ENCODE measurements at regions not wholly inside any gene's neighbourhood (a gene's known extent, or its start where the extent isn't known, plus 50 kb on each side); places are given as distances from the start of the nearest gene placed in this dataset.

DNA sequence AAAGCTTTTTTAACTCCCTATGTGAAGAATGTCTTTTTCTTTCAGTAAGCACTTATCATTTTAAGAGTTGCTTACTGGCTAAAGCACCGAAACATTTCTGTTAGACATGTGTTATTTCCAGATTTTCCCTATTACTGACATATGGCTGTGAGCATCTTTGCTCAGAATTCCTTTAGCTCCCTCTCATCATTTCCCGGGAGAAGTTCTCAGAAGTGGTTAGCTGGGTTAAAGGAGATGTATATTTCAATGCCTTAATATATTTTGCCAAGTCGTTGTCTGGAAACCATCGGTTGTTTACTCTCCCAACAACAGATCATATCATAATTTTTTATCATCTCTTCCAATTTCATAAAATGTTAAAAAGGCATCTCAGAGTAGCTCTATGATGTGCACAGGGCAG lies 396.5 kb downstream of the OCA2 start:
- intact Hi-C loops (cut with DNase I): no loop called here
- Histone ChIP-seq H3K4me1 (no peaks in the 10 kb centered on the region), H3K27ac (no peak overlapping the region), H3K9me3 (no peaks in the 10 kb centered on the region), H3K36me3 (no peaks in the 10 kb centered on the region), H3K4me3 (no peak overlapping the region), H3K27me3 (no peaks in the 10 kb centered on the region)
- TF ChIP-seq, protein P1, sequence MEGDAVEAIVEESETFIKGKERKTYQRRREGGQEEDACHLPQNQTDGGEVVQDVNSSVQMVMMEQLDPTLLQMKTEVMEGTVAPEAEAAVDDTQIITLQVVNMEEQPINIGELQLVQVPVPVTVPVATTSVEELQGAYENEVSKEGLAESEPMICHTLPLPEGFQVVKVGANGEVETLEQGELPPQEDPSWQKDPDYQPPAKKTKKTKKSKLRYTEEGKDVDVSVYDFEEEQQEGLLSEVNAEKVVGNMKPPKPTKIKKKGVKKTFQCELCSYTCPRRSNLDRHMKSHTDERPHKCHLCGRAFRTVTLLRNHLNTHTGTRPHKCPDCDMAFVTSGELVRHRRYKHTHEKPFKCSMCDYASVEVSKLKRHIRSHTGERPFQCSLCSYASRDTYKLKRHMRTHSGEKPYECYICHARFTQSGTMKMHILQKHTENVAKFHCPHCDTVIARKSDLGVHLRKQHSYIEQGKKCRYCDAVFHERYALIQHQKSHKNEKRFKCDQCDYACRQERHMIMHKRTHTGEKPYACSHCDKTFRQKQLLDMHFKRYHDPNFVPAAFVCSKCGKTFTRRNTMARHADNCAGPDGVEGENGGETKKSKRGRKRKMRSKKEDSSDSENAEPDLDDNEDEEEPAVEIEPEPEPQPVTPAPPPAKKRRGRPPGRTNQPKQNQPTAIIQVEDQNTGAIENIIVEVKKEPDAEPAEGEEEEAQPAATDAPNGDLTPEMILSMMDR (IDR thresholded peaks at IDR 0.05): no peak
- no peak for TF ChIP-seq POLR2A (IDR thresholded peaks at IDR 0.05)
- WGBS, 2 donors: 68 to 70% methylated on average over 4 of the region's 4 CpGs
- no peak for DNase-seq

DNA sequence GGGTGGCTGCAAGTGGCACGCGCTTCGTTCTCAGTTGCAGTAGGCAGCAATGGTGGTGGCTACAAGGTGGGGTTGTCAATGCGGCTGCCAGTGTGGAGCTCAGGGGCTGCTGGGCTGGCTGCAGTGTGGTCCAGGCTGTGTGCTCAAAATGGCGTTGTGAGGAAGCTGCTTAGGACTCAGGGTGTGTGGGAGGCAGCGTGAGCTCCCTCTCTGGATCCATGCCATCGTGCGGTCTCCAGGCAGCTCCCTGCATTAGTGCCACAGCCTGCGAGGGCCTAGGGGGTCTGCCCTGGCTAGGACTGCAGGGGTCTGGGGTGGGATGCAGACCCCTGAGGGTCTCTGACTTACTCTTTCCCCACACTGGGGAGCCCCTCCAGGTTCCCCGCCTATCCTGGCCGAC lies 397.2 kb downstream of the OCA2 start:
- Histone ChIP-seq H3K27ac (no peak overlapping the region), H3K9me3 (no peaks in the 10 kb centered on the region), H3K4me1 (no peaks in the 10 kb centered on the region), H3K27me3 (no peaks in the 10 kb centered on the region), H3K4me3 (no peak overlapping the region), H3K36me3 (no peaks in the 10 kb centered on the region)
- TF ChIP-seq POLR2A (IDR thresholded peaks at IDR 0.05): no peak
- TF ChIP-seq, protein P1 (IDR thresholded peaks at IDR 0.05): no peak
- 90 to 91% methylated on average over 2 to 4 of the region's 11 CpGs for WGBS, 2 donors
- no peak for DNase-seq
- intact Hi-C loops (cut with DNase I): no loop called here

DNA sequence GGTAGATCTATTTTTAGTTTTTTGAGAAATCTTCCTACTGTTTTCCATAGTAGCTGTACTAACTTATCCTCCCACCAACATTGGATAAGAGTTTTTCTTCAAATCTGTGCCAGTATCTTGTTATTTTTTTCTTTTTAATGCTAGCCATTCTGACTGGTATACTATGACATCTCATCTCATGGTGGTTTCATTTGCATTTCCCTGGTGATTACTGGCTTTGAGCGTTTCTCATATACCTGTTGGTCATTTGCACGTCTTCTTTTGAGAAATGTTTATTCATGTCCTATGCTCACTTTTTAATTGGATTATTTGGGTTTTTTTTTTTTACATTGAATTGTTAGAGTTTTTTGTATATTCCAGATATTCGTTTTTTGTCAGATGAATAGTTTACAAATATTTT lies 398.1 kb downstream of the OCA2 start:
- intact Hi-C loops (cut with DNase I): no loop called here
- Histone ChIP-seq H3K27me3 (no peaks in the 10 kb centered on the region), H3K9me3 (no peaks in the 10 kb centered on the region), H3K36me3 (no peaks in the 10 kb centered on the region), H3K27ac (no peak overlapping the region), H3K4me3 (no peak overlapping the region), H3K4me1 (no peaks in the 10 kb centered on the region)
- 70 to 73% methylated on average over 3 of the region's 3 CpGs for WGBS, 2 donors
- DNase-seq: no peak
- TF ChIP-seq, protein P1 (IDR thresholded peaks at IDR 0.05): no peak
- TF ChIP-seq POLR2A (IDR thresholded peaks at IDR 0.05): no peak

DNA sequence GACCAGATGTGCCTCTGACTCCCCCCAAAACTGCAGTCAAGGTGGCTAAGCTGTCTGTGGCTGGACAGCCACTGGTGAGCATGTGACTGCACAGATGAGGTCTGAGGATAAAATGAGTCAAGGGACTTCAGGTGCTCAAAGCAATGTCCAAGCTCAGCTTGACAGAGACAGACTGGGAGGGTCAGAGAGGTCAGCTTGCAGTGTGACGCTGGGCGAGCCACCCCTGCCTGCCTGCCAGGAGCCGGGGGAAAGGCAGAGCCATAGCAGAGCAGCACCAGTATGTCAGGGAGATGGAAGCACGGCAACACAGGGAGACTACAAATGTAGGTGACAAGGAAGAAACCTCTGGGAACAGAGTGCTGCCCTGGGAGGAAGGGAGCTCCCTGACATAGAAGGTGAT lies 399.4 kb downstream of the OCA2 start:
- no peak overlapping the region for H3K27ac ChIP-seq
- WGBS, 2 donors: 65 to 70% methylated on average over 4 of the region's 4 CpGs

DNA sequence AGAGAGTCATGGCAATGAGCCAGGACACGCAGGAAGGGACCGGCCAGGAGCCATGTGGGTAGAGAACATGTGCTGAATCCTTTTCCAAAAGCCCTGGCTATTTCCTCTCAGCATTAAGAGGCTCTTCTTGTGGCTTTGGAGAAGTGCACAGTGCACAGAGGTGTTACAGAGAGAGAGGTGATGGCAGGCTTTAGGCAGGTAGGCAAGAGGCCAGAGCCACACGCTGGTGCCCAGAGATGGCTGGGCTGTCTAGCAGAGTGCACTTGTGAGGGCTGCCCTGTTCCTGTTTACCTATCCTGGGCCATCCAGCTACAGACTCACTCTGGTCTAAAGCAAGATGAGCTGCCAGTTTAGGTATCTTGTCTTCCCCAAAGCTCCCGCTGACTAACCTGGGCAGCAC lies 402.6 kb downstream of the OCA2 start:
- no peak for DNase-seq
- intact Hi-C loops (cut with DNase I): no loop called here
- no peak overlapping the region for H3K27ac ChIP-seq
- no peaks in the 10 kb centered on the region for H3K36me3 ChIP-seq
- no peaks in the 10 kb centered on the region for H3K9me3 ChIP-seq
- H3K27me3 ChIP-seq: no peaks in the 10 kb centered on the region
- no peaks in the 10 kb centered on the region for H3K4me1 ChIP-seq
- H3K4me3 ChIP-seq: no peak overlapping the region
- TF ChIP-seq, protein P1 (IDR thresholded peaks at IDR 0.05): no peak
- TF ChIP-seq POLR2A (IDR thresholded peaks at IDR 0.05): no peak
- 45% methylated on average over 3 of the region's 4 CpGs; no CpG with 5 or more reads in 1 of the 2 donors for WGBS, 2 donors

More for the DNA sequence above, 399.4 kb downstream of the OCA2 start:
- no peak for DNase-seq
- no peaks in the 10 kb centered on the region for H3K9me3 ChIP-seq
- intact Hi-C loops (cut with DNase I): no loop called here
- no peaks in the 10 kb centered on the region for H3K36me3 ChIP-seq
- H3K4me1 ChIP-seq: no peaks in the 10 kb centered on the region
- no peaks in the 10 kb centered on the region for H3K27me3 ChIP-seq
- H3K4me3 ChIP-seq: no peak overlapping the region
- TF ChIP-seq POLR2A (IDR thresholded peaks at IDR 0.05): no peak
- TF ChIP-seq, protein P1 (IDR thresholded peaks at IDR 0.05): no peak

Measured in esophagus squamous epithelium (tissue), 5 donors.